ENCODE measurements at regions not wholly inside any gene's neighbourhood (a gene's known extent, or its start where the extent isn't known, plus 50 kb on each side); places are given as distances from the start of the nearest gene placed in this dataset.

- no peaks in the 10 kb centered on the region for H3K36me3 ChIP-seq
- peaks cover 0 to 2% of the 10 kb centered on the region in 2 donors for H3K4me1 ChIP-seq
- intact Hi-C loops (cut with DNase I): no loop called here
- H3K9me3 ChIP-seq: no peaks in the 10 kb centered on the region
- DNase-seq: no peak
- WGBS, 2 donors: 93 to 95% methylated on average over 6 of the region's 6 CpGs
- TF ChIP-seq POLR2A (IDR thresholded peaks at IDR 0.05): no peak
- TF ChIP-seq CTCF (IDR thresholded peaks at IDR 0.05): no peak
- H3K27ac ChIP-seq: no peak overlapping the region
- no peak overlapping the region for H3K4me3 ChIP-seq (replicated peaks in 1 of 3)
- no peaks in the 10 kb centered on the region for H3K27me3 ChIP-seq
These were observed 160.4 kb upstream of the RORA start for GRCh38 chr15:61389334-61390028.

DNA sequence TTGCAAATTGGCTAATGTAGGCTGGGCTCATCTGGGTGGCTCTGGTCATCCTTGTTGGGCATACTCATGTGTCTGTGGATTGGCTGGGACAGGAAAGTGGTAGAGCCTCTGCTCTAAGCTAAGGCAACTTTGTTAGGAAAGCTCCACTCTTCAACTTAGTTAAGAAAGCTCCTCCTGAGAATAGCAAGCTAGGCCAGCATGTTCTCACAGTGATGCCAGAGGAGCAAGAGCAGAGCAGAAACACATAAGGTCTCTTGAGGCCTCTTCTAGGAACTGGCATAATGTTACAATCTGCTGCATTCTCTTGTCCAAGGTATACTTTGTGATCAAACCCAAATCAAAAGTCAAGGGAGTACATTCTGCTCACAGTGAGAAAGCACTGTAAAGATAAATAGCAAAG is 158.6 kb upstream of the RORA start:
- Histone ChIP-seq H3K9me3 (no peaks in the 10 kb centered on the region), H3K27ac (no peak overlapping the region), H3K36me3 (no peaks in the 10 kb centered on the region), H3K4me3 (replicated peaks in 1 of 3) (no peak overlapping the region), H3K4me1 (no peaks in the 10 kb centered on the region), H3K27me3 (no peaks in the 10 kb centered on the region)
- intact Hi-C loops (cut with DNase I): no loop called here
- TF ChIP-seq CTCF (IDR thresholded peaks at IDR 0.05) (no peak), POLR2A (IDR thresholded peaks at IDR 0.05) (no peak)
- no peak for DNase-seq

DNA sequence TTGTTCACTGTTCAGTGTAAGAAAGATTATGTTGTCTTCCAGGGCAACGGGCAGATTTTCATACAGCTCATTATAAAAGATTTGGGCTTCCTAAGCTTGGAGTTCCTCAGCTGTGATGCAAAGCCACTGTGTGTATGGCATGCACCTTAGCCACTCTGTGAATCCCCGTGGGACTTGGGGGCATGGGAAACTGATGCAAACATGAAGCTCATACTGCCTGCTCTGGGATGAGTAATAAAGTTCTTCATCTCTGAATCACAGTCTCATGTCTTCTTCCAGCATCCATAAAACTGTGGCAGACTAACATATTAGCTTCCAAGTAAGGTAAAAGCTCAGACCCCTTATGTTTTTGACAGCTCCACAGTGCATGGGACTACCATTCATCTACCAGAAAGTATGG is 154.3 kb upstream of the RORA start:
- Histone ChIP-seq H3K4me3 (replicated peaks in 1 of 3) (no peak overlapping the region), H3K36me3 (no peaks in the 10 kb centered on the region), H3K27ac (no peak overlapping the region), H3K4me1 (no peaks in the 10 kb centered on the region), H3K27me3 (no peaks in the 10 kb centered on the region), H3K9me3 (no peaks in the 10 kb centered on the region)
- WGBS, 2 donors: 81 to 94% methylated on average over 2 of the region's 2 CpGs
- intact Hi-C loops (cut with DNase I): no loop called here
- TF ChIP-seq POLR2A (IDR thresholded peaks at IDR 0.05) (no peak), CTCF (IDR thresholded peaks at IDR 0.05) (no peak)
- DNase-seq: no peak

DNA sequence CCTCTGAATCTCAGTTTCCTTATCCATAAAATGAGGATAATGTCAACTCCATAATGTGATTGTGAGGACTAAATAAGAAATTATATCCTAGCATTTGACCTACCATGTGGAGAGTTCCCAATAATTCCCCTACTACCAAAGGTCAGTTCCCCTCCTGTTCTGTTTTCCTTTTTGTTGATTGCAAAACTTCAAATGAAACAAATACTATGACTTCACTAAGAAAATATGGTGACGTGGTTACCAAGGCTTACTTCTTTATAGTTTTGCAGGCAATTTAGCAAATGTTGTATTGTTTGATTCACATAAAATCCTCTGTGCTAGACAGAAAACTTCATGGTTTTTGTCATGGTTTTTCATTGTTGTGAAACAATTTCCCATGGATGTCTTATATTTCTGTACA is 153.8 kb upstream of the RORA start:
- DNase-seq: no peak
- no peaks in the 10 kb centered on the region for H3K36me3 ChIP-seq
- no peaks in the 10 kb centered on the region for H3K9me3 ChIP-seq
- intact Hi-C loops (cut with DNase I): no loop called here
- no peaks in the 10 kb centered on the region for H3K27me3 ChIP-seq
- H3K4me1 ChIP-seq: no peaks in the 10 kb centered on the region
- WGBS, 2 donors: 85 to 88% methylated on average over 1 of the region's 1 CpG
- TF ChIP-seq CTCF (IDR thresholded peaks at IDR 0.05) (no peak), POLR2A (IDR thresholded peaks at IDR 0.05) (no peak)
- no peak overlapping the region for H3K4me3 ChIP-seq (replicated peaks in 1 of 3)
- H3K27ac ChIP-seq: no peak overlapping the region

DNA sequence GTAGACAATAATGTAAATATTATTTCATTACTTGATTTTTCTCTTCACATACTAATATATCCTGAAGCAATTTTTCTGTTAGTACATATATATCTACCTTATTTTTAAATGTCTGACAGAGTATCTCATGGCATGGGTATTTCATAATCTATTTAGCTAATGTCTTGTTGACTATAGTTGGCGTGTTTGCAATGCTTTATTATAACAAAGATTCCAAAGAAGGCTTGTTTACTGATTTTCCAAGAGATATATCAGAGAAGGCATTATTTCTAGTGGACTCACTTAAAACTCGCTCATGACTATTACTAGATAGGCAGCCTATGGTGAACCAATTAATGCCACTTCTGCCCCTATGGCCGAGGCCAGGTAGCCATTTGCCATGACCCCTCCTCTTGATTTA is 152.4 kb upstream of the RORA start:
- WGBS, 2 donors: 88 to 91% methylated on average over 3 of the region's 3 CpGs
- Histone ChIP-seq H3K9me3 (no peaks in the 10 kb centered on the region), H3K4me1 (no peaks in the 10 kb centered on the region), H3K4me3 (replicated peaks in 1 of 3) (no peak overlapping the region), H3K27me3 (no peaks in the 10 kb centered on the region), H3K27ac (no peak overlapping the region), H3K36me3 (no peaks in the 10 kb centered on the region)
- TF ChIP-seq POLR2A (IDR thresholded peaks at IDR 0.05) (no peak), CTCF (IDR thresholded peaks at IDR 0.05) (no peak)
- no peak for DNase-seq
- intact Hi-C loops (cut with DNase I): no loop called here
